ENCODE measurements at regions not wholly inside any gene's neighbourhood (a gene's known extent, or its start where the extent isn't known, plus 50 kb on each side); places are given as distances from the start of the nearest gene placed in this dataset.

- TF ChIP-seq NBN (IDR thresholded peaks at IDR 0.05) (no peak), IRF4 (IDR thresholded peaks at IDR 0.05; ENCODE audit: low read depth, low read length) (no peak), ZNF274 (IDR thresholded peaks at IDR 0.05; ENCODE audit: insufficient read depth, insufficient read length) (no peak), RAD21 (IDR thresholded peaks at IDR 0.05; ENCODE audit: insufficient read depth, low read depth, low read length) (no peak)
- TF ChIP-seq, protein P1, sequence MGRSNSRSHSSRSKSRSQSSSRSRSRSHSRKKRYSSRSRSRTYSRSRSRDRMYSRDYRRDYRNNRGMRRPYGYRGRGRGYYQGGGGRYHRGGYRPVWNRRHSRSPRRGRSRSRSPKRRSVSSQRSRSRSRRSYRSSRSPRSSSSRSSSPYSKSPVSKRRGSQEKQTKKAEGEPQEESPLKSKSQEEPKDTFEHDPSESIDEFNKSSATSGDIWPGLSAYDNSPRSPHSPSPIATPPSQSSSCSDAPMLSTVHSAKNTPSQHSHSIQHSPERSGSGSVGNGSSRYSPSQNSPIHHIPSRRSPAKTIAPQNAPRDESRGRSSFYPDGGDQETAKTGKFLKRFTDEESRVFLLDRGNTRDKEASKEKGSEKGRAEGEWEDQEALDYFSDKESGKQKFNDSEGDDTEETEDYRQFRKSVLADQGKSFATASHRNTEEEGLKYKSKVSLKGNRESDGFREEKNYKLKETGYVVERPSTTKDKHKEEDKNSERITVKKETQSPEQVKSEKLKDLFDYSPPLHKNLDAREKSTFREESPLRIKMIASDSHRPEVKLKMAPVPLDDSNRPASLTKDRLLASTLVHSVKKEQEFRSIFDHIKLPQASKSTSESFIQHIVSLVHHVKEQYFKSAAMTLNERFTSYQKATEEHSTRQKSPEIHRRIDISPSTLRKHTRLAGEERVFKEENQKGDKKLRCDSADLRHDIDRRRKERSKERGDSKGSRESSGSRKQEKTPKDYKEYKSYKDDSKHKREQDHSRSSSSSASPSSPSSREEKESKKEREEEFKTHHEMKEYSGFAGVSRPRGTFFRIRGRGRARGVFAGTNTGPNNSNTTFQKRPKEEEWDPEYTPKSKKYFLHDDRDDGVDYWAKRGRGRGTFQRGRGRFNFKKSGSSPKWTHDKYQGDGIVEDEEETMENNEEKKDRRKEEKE (IDR thresholded peaks at IDR 0.05): no peak
- TF ChIP-seq, protein P2, sequence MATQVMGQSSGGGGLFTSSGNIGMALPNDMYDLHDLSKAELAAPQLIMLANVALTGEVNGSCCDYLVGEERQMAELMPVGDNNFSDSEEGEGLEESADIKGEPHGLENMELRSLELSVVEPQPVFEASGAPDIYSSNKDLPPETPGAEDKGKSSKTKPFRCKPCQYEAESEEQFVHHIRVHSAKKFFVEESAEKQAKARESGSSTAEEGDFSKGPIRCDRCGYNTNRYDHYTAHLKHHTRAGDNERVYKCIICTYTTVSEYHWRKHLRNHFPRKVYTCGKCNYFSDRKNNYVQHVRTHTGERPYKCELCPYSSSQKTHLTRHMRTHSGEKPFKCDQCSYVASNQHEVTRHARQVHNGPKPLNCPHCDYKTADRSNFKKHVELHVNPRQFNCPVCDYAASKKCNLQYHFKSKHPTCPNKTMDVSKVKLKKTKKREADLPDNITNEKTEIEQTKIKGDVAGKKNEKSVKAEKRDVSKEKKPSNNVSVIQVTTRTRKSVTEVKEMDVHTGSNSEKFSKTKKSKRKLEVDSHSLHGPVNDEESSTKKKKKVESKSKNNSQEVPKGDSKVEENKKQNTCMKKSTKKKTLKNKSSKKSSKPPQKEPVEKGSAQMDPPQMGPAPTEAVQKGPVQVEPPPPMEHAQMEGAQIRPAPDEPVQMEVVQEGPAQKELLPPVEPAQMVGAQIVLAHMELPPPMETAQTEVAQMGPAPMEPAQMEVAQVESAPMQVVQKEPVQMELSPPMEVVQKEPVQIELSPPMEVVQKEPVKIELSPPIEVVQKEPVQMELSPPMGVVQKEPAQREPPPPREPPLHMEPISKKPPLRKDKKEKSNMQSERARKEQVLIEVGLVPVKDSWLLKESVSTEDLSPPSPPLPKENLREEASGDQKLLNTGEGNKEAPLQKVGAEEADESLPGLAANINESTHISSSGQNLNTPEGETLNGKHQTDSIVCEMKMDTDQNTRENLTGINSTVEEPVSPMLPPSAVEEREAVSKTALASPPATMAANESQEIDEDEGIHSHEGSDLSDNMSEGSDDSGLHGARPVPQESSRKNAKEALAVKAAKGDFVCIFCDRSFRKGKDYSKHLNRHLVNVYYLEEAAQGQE (IDR thresholded peaks at IDR 0.05; ENCODE audit: low read depth, low read length): no peak
These were observed 348.9 kb downstream of the TGFB2 start for GRCh38 chr1:218694085-218694484.

All from GM12878 (cell line).